ENCODE measurements at regions not wholly inside any gene's neighbourhood (a gene's known extent, or its start where the extent isn't known, plus 50 kb on each side); places are given as distances from the start of the nearest gene placed in this dataset.
"Not testable (repeated sequence)": the region's sequence is repeated elsewhere in the genome, so short reads cannot be mapped to it uniquely, and the experiment has no call there.

GRCh38 chr5:20865892-20866291, 877.9 kb upstream of the CDH18 start:
- H3K27ac Mint-ChIP-seq; DNase-seq; H3K27ac ChIP-seq (ENCODE audit: low read depth in 1 of 2, low read length in 2 of 2); intact Hi-C loops (cut with DNase I, micrococcal nuclease); ATAC-seq (ENCODE audit: poor library complexity); H3K4me3 Mint-ChIP-seq; CTCF ChIA-PET; H3K27me3 Mint-ChIP-seq; H3K9me3 Mint-ChIP-seq; H3K27me3 ChIP-seq (ENCODE audit: control insufficient read depth in 1 of 2, insufficient read depth in 2 of 2, low read length in 2 of 2); H3K9me3 ChIP-seq (ENCODE audit: control insufficient read depth in 1 of 2, insufficient read depth in 1 of 2, low read length in 2 of 2); H3K36me3 ChIP-seq (ENCODE audit: insufficient read depth, low read length); H3K4me3 ChIP-seq (ENCODE audit: low read length); H3K4me1 ChIP-seq (ENCODE audit: insufficient read depth, low read length); H3K4me1 Mint-ChIP-seq (ENCODE audit: low read depth); H3K36me3 Mint-ChIP-seq (ENCODE audit: low read depth); POLR2A ChIA-PET: not testable (repeated sequence)

GRCh38 chr5:20833081-20833627, 845.2 kb upstream of the CDH18 start:
- no peaks in the 10 kb centered on the region for H3K9me3 ChIP-seq (ENCODE audit: control insufficient read depth in 1 of 2, insufficient read depth in 1 of 2, low read length in 2 of 2)
- no peak overlapping the region for H3K4me3 ChIP-seq (ENCODE audit: low read length)
- ATAC-seq (ENCODE audit: poor library complexity) (no peak), DNase-seq (peak in 1 of 14 experiments; percentile 5)
- Mint-ChIP-seq H3K27ac (no peak overlapping the region), H3K9me3 (peaks cover 9% of the 10 kb centered on the region), H3K27me3 (no peaks in the 10 kb centered on the region), H3K4me3 (no peak overlapping the region), H3K36me3 (ENCODE audit: low read depth) (no peaks in the 10 kb centered on the region), H3K4me1 (ENCODE audit: low read depth) (no peaks in the 10 kb centered on the region)
- ChIA-PET CTCF (no interaction called here), POLR2A (no interaction called here)
- intact Hi-C loops (cut with DNase I, micrococcal nuclease), result no loop called here
- no peaks in the 10 kb centered on the region for H3K36me3 ChIP-seq (ENCODE audit: insufficient read depth, low read length)
- H3K27ac ChIP-seq (ENCODE audit: low read depth in 1 of 2, low read length in 2 of 2), result no peak overlapping the region
- no peaks in the 10 kb centered on the region for H3K4me1 ChIP-seq (ENCODE audit: insufficient read depth, low read length)
- H3K27me3 ChIP-seq (ENCODE audit: control insufficient read depth in 1 of 2, insufficient read depth in 2 of 2, low read length in 2 of 2), result no peaks in the 10 kb centered on the region
- TF ChIP-seq CTCF (IDR thresholded peaks at IDR 0.05), result no peak

GRCh38 chr5:20832204-20833080, 844.4 kb upstream of the CDH18 start:
- TF ChIP-seq CTCF (IDR thresholded peaks at IDR 0.05), result no peak
- CTCF ChIA-PET, result no interaction called here
- Histone ChIP-seq H3K9me3 (ENCODE audit: control insufficient read depth in 1 of 2, insufficient read depth in 1 of 2, low read length in 2 of 2) (no peaks in the 10 kb centered on the region), H3K4me3 (ENCODE audit: low read length) (no peak overlapping the region), H3K36me3 (ENCODE audit: insufficient read depth, low read length) (no peaks in the 10 kb centered on the region), H3K27me3 (ENCODE audit: control insufficient read depth in 1 of 2, insufficient read depth in 2 of 2, low read length in 2 of 2) (no peaks in the 10 kb centered on the region), H3K27ac (ENCODE audit: low read depth in 1 of 2, low read length in 2 of 2) (no peak overlapping the region), H3K4me1 (ENCODE audit: insufficient read depth, low read length) (no peaks in the 10 kb centered on the region)
- H3K27ac Mint-ChIP-seq, result no peak overlapping the region
- no peaks in the 10 kb centered on the region for H3K27me3 Mint-ChIP-seq
- H3K36me3 Mint-ChIP-seq (ENCODE audit: low read depth), result no peaks in the 10 kb centered on the region
- H3K4me1 Mint-ChIP-seq (ENCODE audit: low read depth), result no peaks in the 10 kb centered on the region
- intact Hi-C loops (cut with DNase I, micrococcal nuclease), result no loop called here
- H3K4me3 Mint-ChIP-seq, result no peak overlapping the region
- H3K9me3 Mint-ChIP-seq, result peaks cover 9% of the 10 kb centered on the region
- no peak for DNase-seq
- POLR2A ChIA-PET, result no interaction called here
- no peak for ATAC-seq (ENCODE audit: poor library complexity)

GRCh38 chr5:20825951-20826350, 838.0 kb upstream of the CDH18 start:
- H3K4me3 Mint-ChIP-seq; intact Hi-C loops (cut with DNase I, micrococcal nuclease); H3K36me3 ChIP-seq (ENCODE audit: insufficient read depth, low read length); POLR2A ChIA-PET; H3K4me1 Mint-ChIP-seq (ENCODE audit: low read depth); H3K9me3 ChIP-seq (ENCODE audit: control insufficient read depth in 1 of 2, insufficient read depth in 1 of 2, low read length in 2 of 2); H3K27me3 Mint-ChIP-seq; H3K27me3 ChIP-seq (ENCODE audit: control insufficient read depth in 1 of 2, insufficient read depth in 2 of 2, low read length in 2 of 2); H3K4me1 ChIP-seq (ENCODE audit: insufficient read depth, low read length); ATAC-seq (ENCODE audit: poor library complexity); H3K36me3 Mint-ChIP-seq (ENCODE audit: low read depth); CTCF ChIA-PET; H3K9me3 Mint-ChIP-seq; H3K27ac Mint-ChIP-seq; DNase-seq; H3K4me3 ChIP-seq (ENCODE audit: low read length); H3K27ac ChIP-seq (ENCODE audit: low read depth in 1 of 2, low read length in 2 of 2): not testable (repeated sequence)

GRCh38 chr5:20797216-20797615, 809.2 kb upstream of the CDH18 start:
- POLR2A ChIA-PET; H3K4me1 ChIP-seq (ENCODE audit: insufficient read depth, low read length); H3K4me3 ChIP-seq (ENCODE audit: low read length); ATAC-seq (ENCODE audit: poor library complexity); H3K36me3 ChIP-seq (ENCODE audit: insufficient read depth, low read length); DNase-seq; H3K9me3 ChIP-seq (ENCODE audit: control insufficient read depth in 1 of 2, insufficient read depth in 1 of 2, low read length in 2 of 2); H3K36me3 Mint-ChIP-seq (ENCODE audit: low read depth); H3K27me3 Mint-ChIP-seq; H3K27me3 ChIP-seq (ENCODE audit: control insufficient read depth in 1 of 2, insufficient read depth in 2 of 2, low read length in 2 of 2); CTCF ChIA-PET; H3K27ac ChIP-seq (ENCODE audit: low read depth in 1 of 2, low read length in 2 of 2); H3K27ac Mint-ChIP-seq; H3K4me1 Mint-ChIP-seq (ENCODE audit: low read depth); intact Hi-C loops (cut with DNase I, micrococcal nuclease); H3K4me3 Mint-ChIP-seq; H3K9me3 Mint-ChIP-seq: not testable (repeated sequence)

- H3K4me3 ChIP-seq (ENCODE audit: low read length); H3K27me3 ChIP-seq (ENCODE audit: control insufficient read depth in 1 of 2, insufficient read depth in 2 of 2, low read length in 2 of 2); H3K27me3 Mint-ChIP-seq; CTCF ChIA-PET; H3K4me1 ChIP-seq (ENCODE audit: insufficient read depth, low read length); H3K4me1 Mint-ChIP-seq (ENCODE audit: low read depth); H3K9me3 Mint-ChIP-seq; H3K36me3 Mint-ChIP-seq (ENCODE audit: low read depth); intact Hi-C loops (cut with DNase I, micrococcal nuclease); H3K9me3 ChIP-seq (ENCODE audit: control insufficient read depth in 1 of 2, insufficient read depth in 1 of 2, low read length in 2 of 2); H3K4me3 Mint-ChIP-seq; H3K27ac Mint-ChIP-seq; H3K36me3 ChIP-seq (ENCODE audit: insufficient read depth, low read length); DNase-seq; H3K27ac ChIP-seq (ENCODE audit: low read depth in 1 of 2, low read length in 2 of 2); ATAC-seq (ENCODE audit: poor library complexity); POLR2A ChIA-PET: not testable (repeated sequence)
These were observed 796.8 kb upstream of the CDH18 start for GRCh38 chr5:20784755-20785154.
